ENCODE measurements at regions not wholly inside any gene's neighbourhood (a gene's known extent, or its start where the extent isn't known, plus 50 kb on each side); places are given as distances from the start of the nearest gene placed in this dataset.
A peak's percentile ranks its signal among the peaks of the same experiment; 100 is the strongest.
"Not testable (repeated sequence)": the region's sequence is repeated elsewhere in the genome, so short reads cannot be mapped to it uniquely, and the experiment has no call there.

- DNase-seq (ENCODE audit: low read depth in 2 of 3, low spot score in 2 of 3) = no peak
Measured at GRCh38 chrX:69431420-69431819, 72.7 kb upstream of the NALF2 start.

- no peak for DNase-seq (ENCODE audit: low read depth in 2 of 3, low spot score in 2 of 3)
Measured at GRCh38 chrX:69430785-69431184, 73.3 kb upstream of the NALF2 start.

- DNase-seq (ENCODE audit: low read depth in 2 of 3, low spot score in 2 of 3) = no peak
Measured at GRCh38 chrX:69429339-69430015, 74.6 kb upstream of the NALF2 start.

GRCh38 chrX:69428216-69428615, 75.9 kb upstream of the NALF2 start:
- no peak for DNase-seq (ENCODE audit: low read depth in 2 of 3, low spot score in 2 of 3)

GRCh38 chrX:69424910-69425309, 79.2 kb upstream of the NALF2 start:
- no peak for DNase-seq (ENCODE audit: low read depth in 2 of 3, low spot score in 2 of 3)

GRCh38 chrX:69424161-69424560, 80.0 kb upstream of the NALF2 start:
- DNase-seq (ENCODE audit: low read depth in 2 of 3, low spot score in 2 of 3) = no peak

- DNase-seq (ENCODE audit: low read depth in 2 of 3, low spot score in 2 of 3) = not testable (repeated sequence)
Measured at GRCh38 chrX:69422208-69422607, 81.9 kb upstream of the NALF2 start.

GRCh38 chrX:69415698-69416097, 88.4 kb upstream of the NALF2 start:
- DNase-seq (ENCODE audit: low read depth in 2 of 3, low spot score in 2 of 3) = no peak

- no peak for DNase-seq (ENCODE audit: low read depth in 2 of 3, low spot score in 2 of 3)
Measured at GRCh38 chrX:69412661-69413060, 91.5 kb upstream of the NALF2 start.

GRCh38 chrX:69398881-69399280, 105.2 kb upstream of the NALF2 start:
- DNase-seq (ENCODE audit: low read depth in 2 of 3, low spot score in 2 of 3) = no peak

GRCh38 chrX:69396916-69397315, 107.2 kb upstream of the NALF2 start:
- no peak for DNase-seq (ENCODE audit: low read depth in 2 of 3, low spot score in 2 of 3)

- no peak for DNase-seq (ENCODE audit: low read depth in 2 of 3, low spot score in 2 of 3)
Measured at GRCh38 chrX:69395306-69395705, 108.8 kb upstream of the NALF2 start.

- DNase-seq (ENCODE audit: low read depth in 2 of 3, low spot score in 2 of 3) = no peak
Measured at GRCh38 chrX:69389101-69389501, 115.0 kb upstream of the NALF2 start.

GRCh38 chrX:69388526-69388925, 115.6 kb upstream of the NALF2 start:
- DNase-seq (ENCODE audit: low read depth in 2 of 3, low spot score in 2 of 3) = no peak

- DNase-seq (ENCODE audit: low read depth in 2 of 3, low spot score in 2 of 3) = peak in 1 of 3 experiments; percentile 5
Measured at GRCh38 chrX:69387567-69388487, 116.3 kb upstream of the NALF2 start.

- no peak for DNase-seq (ENCODE audit: low read depth in 2 of 3, low spot score in 2 of 3)
Measured at GRCh38 chrX:69386681-69387080, 117.4 kb upstream of the NALF2 start.

- DNase-seq (ENCODE audit: low read depth in 2 of 3, low spot score in 2 of 3) = no peak
Measured at GRCh38 chrX:69379412-69379811, 124.7 kb upstream of the NALF2 start.

GRCh38 chrX:69374569-69374968, 129.6 kb upstream of the NALF2 start:
- DNase-seq (ENCODE audit: low read depth in 2 of 3, low spot score in 2 of 3) = no peak

GRCh38 chrX:69372435-69372834, 131.7 kb upstream of the NALF2 start:
- DNase-seq (ENCODE audit: low read depth in 2 of 3, low spot score in 2 of 3) = no peak

- DNase-seq (ENCODE audit: low read depth in 2 of 3, low spot score in 2 of 3) = no peak
Measured at GRCh38 chrX:69371159-69371558, 133.0 kb upstream of the NALF2 start.

GRCh38 chrX:69369999-69370398, 134.1 kb upstream of the NALF2 start:
- DNase-seq (ENCODE audit: low read depth in 2 of 3, low spot score in 2 of 3) = no peak

- no peak for DNase-seq (ENCODE audit: low read depth in 2 of 3, low spot score in 2 of 3)
Measured at GRCh38 chrX:69366183-69366582, 137.9 kb upstream of the NALF2 start.

Measured in activated CD8-positive, alpha-beta memory T cell treated with anti-CD3 and anti-CD28 coated beads for 48 hours (primary cell).